GM10266 (cell line): ENCODE measurements at regions not wholly inside any gene's neighbourhood (a gene's known extent, or its start where the extent isn't known, plus 50 kb on each side); places are given as distances from the start of the nearest gene placed in this dataset.

ENCODE experiments used
- DNase-seq: peaks from one replicate; pipeline ENCODE4 v3.0.0; 2012; ENCODE audit errors: extremely low spot score
- TF ChIP-seq, protein P1 (sequence below): IDR thresholded peaks from 2 replicates; pipeline ENCODE4 v1.5.1; 2012; ENCODE audit warnings: mild to moderate bottlenecking, low read depth; ENCODE audit not compliant: control insufficient read depth, insufficient read depth; ENCODE audit errors: missing control alignments

DNA sequence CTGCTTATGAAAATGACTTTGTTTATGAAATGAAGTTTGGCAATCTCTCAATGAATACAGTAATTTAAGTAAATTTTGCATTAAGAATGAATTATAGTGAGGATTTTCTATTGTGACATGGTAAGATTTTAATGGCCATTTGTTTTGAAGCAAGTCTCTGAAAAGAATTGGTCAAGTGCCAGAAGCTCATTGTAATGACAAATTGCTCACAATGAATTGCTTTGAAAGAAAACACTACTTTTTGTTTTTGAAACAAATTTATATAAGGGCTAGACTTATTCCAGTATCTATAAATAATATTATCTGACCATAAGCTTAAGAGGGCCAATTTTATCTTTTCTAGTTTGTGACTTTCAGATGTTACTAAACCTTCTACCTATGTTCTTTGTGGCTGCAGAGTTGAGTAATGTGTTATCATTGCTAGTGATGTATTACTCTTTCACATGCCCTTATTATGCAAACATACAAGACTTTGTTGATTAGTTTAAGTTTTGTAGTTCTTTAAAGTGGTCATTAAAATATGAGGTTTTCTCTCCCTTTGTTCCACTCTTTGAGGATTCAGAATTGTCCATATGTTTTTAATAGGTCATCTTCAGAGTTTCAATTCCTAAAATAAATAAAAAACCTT lies 93.0 kb upstream of the ZNF608 start:
- TF ChIP-seq, protein P1, sequence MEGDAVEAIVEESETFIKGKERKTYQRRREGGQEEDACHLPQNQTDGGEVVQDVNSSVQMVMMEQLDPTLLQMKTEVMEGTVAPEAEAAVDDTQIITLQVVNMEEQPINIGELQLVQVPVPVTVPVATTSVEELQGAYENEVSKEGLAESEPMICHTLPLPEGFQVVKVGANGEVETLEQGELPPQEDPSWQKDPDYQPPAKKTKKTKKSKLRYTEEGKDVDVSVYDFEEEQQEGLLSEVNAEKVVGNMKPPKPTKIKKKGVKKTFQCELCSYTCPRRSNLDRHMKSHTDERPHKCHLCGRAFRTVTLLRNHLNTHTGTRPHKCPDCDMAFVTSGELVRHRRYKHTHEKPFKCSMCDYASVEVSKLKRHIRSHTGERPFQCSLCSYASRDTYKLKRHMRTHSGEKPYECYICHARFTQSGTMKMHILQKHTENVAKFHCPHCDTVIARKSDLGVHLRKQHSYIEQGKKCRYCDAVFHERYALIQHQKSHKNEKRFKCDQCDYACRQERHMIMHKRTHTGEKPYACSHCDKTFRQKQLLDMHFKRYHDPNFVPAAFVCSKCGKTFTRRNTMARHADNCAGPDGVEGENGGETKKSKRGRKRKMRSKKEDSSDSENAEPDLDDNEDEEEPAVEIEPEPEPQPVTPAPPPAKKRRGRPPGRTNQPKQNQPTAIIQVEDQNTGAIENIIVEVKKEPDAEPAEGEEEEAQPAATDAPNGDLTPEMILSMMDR = no peak
- no peak for DNase-seq

DNA sequence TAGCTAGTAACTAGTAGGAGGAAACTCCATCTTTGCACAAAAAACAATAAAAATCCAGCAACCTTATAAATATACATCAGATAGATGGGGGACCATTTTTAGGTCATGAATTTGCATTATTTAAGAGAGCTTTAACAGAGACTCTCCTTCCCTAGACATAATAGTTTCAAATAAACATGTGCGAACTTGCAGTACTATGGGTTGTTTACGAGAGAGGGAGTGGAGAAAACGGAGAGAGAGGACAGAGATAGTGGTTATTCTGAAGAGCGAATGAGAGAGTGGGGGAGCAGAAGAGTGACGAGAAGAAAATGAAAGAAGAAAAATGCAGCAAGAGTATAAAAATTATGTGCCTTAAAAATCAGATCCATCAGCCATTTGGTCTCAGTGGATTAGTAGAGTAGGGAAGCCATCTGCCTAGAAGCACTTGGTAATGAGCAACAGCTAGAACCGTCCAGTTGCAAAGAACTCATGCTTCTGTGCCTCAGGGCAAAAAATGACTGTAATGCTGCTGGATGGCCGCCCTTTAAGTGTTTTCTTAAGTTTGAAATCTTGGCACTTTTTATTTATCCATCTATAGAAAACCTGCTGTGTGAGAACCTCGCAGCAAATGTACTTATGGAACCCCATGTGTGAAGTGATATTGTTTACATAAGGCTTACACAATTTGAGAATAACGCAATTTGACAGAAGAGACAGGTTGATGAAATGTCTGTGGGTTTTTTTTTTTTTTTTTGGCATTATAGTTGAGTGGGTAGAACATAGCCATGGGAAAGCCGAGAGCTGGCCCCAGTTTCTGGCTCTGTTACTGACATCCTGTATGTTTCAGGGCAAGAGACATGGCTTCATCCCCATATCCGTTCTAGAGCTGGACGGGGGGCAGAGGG lies 95.6 kb upstream of the ZNF608 start:
- DNase-seq = no peak

DNA sequence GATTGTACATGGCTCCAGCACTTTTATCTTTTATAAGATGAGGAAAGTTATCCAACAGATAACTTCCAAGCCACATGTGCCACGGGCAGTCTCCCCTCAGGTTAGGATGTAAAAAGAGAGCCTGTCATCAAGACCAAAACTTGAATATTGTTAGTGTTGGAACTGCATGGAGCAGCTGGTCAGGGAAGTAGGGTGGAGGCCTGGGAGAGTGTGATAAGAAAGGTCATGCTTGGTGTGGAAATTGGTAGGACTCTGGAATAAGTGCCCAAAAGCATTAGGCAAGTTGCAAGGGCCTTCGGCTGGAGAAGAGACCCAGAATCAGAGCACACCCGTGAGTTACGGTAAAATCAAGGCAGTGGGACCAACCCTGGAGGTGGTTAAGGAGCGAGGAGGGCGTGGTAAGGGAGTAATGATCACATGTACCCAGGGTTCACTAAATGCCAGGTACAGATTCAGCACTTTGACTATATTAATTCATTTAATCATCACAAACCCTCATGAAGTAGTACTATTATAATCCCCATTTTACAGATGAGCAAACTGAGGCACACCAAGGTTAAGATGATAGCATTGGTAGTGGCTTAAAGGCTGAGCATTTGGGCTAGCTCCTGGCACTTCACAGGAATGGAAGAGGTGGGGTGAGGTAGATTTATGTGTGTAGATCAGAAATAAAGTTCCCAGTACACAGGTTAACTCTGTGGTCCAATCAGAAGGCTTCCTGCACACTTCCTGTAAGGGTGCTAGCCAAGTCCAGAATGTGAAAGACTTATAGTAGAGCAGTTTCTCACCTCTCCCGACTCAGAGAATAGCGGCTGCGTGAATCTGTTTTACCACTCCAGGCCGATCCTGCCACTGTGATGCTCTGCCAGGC lies 96.5 kb upstream of the ZNF608 start:
- TF ChIP-seq, protein P1 = no peak
- no peak for DNase-seq

More for the DNA sequence above, 95.6 kb upstream of the ZNF608 start:
- TF ChIP-seq, protein P1 = no peak

DNA sequence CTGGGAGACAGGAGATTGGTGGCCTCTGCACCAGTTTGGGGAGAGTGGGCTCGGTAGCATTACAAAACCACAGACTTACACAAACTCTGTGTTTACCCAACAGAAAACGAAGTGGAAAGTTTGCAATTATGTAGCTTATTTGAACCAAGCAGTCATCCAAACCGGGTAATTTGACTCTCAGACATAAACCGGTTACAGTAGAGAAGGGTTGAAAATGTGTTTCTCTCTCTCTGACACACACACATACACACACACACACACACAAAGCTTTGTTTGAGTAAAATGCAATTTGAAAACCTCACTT lies 97.1 kb upstream of the ZNF608 start:
- no peak for DNase-seq
- TF ChIP-seq, protein P1 = no peak

DNA sequence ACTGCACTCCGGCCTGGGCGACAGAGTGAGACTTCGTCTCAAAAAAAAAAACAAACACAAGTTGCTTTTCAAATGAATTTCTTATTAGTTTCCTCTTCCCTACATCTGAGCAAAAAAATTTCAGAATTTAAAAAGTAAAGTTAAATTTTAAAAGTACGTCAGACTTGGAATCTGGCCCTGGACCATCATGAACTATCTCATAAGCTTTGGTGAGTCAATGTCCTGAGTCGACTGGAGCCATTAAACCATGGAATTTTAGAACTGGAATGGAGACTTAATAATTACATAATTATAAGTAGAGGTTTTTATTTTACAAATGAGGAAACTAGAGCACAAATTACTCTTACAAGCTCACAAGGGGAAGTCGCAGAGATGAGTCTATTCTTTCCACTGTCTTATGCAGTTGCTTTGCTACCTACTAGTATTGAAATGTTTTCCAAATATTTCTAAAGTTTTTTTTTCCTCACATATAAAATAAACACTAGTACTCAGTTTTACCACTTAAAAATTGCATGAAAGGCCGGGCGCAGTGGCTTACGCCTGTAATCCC lies 98.0 kb upstream of the ZNF608 start:
- no peak for DNase-seq
- TF ChIP-seq, protein P1 = no peak

DNA sequence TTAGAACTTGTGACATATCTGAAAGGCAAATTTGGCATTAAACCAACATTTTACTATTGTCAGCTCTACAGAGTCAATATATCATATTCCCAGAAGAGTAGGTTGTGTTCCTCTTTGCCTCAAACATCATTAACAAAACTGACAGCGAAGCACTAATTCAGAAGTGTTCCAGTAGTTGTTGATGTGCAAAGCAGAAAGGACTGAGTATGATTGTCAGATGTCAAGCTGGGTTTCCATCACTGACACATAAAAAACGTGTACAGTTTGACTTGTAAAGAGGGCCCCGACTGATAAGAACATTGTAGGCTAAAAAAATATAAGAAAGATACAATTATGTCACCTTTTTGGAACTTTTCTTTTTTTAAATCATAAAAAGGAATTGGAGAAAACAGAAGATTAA lies 101.5 kb upstream of the ZNF608 start:
- no peak for DNase-seq
- TF ChIP-seq, protein P1 = no peak
